Spleen (tissue), 11 donors: ENCODE measurements at regions not wholly inside any gene's neighbourhood (a gene's known extent, or its start where the extent isn't known, plus 50 kb on each side); places are given as distances from the start of the nearest gene placed in this dataset.
"Not testable (repeated sequence)": the region's sequence is repeated elsewhere in the genome, so short reads cannot be mapped to it uniquely, and the experiment has no call there.

Experiments
- DNase-seq: peaks from one replicate; pipeline ENCODE4 v3.0.0-alpha.2; 2020
- H3K27ac ChIP-seq, 8 donors: fragments of 200-600 bp; sonication (generic) in 7 of 8; 1 replicate in 4 of 8; 2 replicates in 4 of 8; pipeline versions ENCODE4 v1.5.0 to v1.8.0; 2016 to 2021; ENCODE audit warnings: inconsistent platforms in 4 of 8, mild to moderate bottlenecking in 4 of 8, moderate library complexity in 1 of 8
- H3K27me3 ChIP-seq, 7 donors: fragments of 200-600 bp; sonication (generic) in 6 of 7; replicated peaks in 1 of 7; 1 replicate in 4 of 7; 2 replicates in 3 of 7; pipeline versions ENCODE4 v1.5.0 to v1.8.0; 2016 to 2021; ENCODE audit warnings: inconsistent platforms in 3 of 7, mild to moderate bottlenecking in 1 of 7
- H3K36me3 ChIP-seq, 6 donors: fragments of 200-600 bp; sonication (generic) in 5 of 6; 1 replicate in 4 of 6; 2 replicates in 2 of 6; pipeline versions ENCODE4 v1.5.0 to v1.8.0; 2016 to 2021; ENCODE audit warnings: inconsistent platforms in 2 of 6
- H3K4me1 ChIP-seq, 6 donors: fragments of 200-600 bp; sonication (generic) in 5 of 6; 1 replicate in 3 of 6; 2 replicates in 3 of 6; pipeline versions ENCODE4 v1.5.0 to v1.8.0; 2016 to 2021; ENCODE audit warnings: inconsistent platforms in 3 of 6
- H3K4me3 ChIP-seq, 8 donors: fragments of 200-600 bp; sonication (generic) in 7 of 8; 1 replicate in 4 of 8; 2 replicates in 4 of 8; pipeline versions ENCODE4 v1.5.0 to v1.8.0; 2016 to 2021; ENCODE audit warnings: inconsistent platforms in 4 of 8, mild to moderate bottlenecking in 4 of 8, moderate library complexity in 2 of 8
- H3K9me3 ChIP-seq, 8 donors: fragments of 200-600 bp; sonication (generic) in 7 of 8; 1 replicate in 4 of 8; 2 replicates in 4 of 8; pipeline versions ENCODE4 v1.5.0 to v1.8.0; 2016 to 2021; ENCODE audit warnings: inconsistent platforms in 4 of 8
- CTCF ChIP-seq, 11 experiments: fragments of 200-600 bp in 7 of 11; fragments of 450-650 bp in 4 of 11; sonication (generic) in 4 of 11; IDR thresholded peaks in 8 of 11; conservative IDR thresholded peaks in 3 of 11; 1 replicate in 7 of 11; 2 replicates in 4 of 11; pipeline versions ENCODE4 v1.4.0 to v1.8.0; 2016 to 2021; ENCODE audit warnings: antibody characterized with exemption in 11 of 11, inconsistent platforms in 4 of 11, mild to moderate bottlenecking in 1 of 11
- POLR2A ChIP-seq, 3 donors: fragments of 450-650 bp; IDR thresholded peaks; one replicate each; pipeline ENCODE4 v1.5.1; 2017; ENCODE audit warnings: antibody characterized with exemption in 3 of 3, mild to moderate bottlenecking in 1 of 3
- POLR2AphosphoS5 ChIP-seq, 3 donors: sonication (generic); formaldehyde crosslinking; IDR thresholded peaks; one replicate each; pipeline ENCODE4 v1.5.1; 2017; ENCODE audit warnings: antibody characterized with exemption in 3 of 3
- WGBS, 5 donors: extraction: QIAGEN DNeasy Blood & Tissue Kit in 3 of 5; methylation state at CpG; one replicate each; pipeline versions ENCODE4 v1.1.5 to v1.1.7; 2013 to 2018; 5-methylcytosine and 5-hydroxymethylcytosine counted together
- intact Hi-C: fragments of 100-400 bp; cut with DNase I; formaldehyde crosslinking; loops from one replicate; pipeline ENCODE4 v1.15.0; 2023; ENCODE audit warnings: low total_unique reads
- donor health status: healthy with polysubstance abuse.
- donor health status: DM: no; HTN: no; CAD: no; lungs with moderate emphysema.
- donor health status: DM: no; HTN: no; CAD: no.
- donor health status: Bipolar disorder and iron deficiency.
- donor health status: healthy.
- donor health status: DM: no; HTN: no; CAD: no.
- donor health status: DM: yes; HTN: yes; CAD: no.

DNA sequence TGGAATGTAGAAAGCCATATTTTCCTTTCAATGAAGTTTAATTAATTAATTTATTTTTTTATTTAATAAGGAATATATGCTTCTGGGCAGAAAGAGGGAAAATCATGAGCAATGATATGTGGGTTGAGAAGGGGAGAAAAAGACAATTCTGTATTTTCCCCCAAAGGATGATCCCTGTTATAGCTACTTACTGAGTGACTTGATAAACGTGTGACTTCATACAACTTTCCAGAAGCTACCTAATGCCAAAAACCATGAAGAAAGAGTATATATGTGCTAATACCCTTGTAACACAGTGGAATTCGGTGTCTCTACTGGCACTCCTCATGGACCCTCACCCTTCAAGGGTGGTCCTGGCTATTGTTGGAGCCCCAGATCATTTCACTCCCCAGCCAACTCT is 335.0 kb upstream of the KLF4 start:
- H3K4me3 ChIP-seq, result no peak overlapping the region
- WGBS, 5 donors, result 72 to 93% (median 82%) methylated on average over 2 of the region's 2 CpGs
- no peak for DNase-seq
- H3K27ac ChIP-seq, result no peak overlapping the region
- TF ChIP-seq POLR2A (IDR thresholded peaks at IDR 0.05) (no peak), CTCF (IDR thresholded peaks at IDR 0.05 in 8 of 11, conservative IDR thresholded peaks at IDR 0.05 in 3 of 11) (no peak), POLR2AphosphoS5 (IDR thresholded peaks at IDR 0.05) (no peak)
- no peaks in the 10 kb centered on the region for H3K27me3 ChIP-seq
- H3K4me1 ChIP-seq, result peaks cover 0 to 13% (median 1%) of the 10 kb centered on the region in 6 donors
- H3K36me3 ChIP-seq, result no peaks in the 10 kb centered on the region
- intact Hi-C loops, result no loop called here
- peaks cover 0 to 8% (median 0%) of the 10 kb centered on the region in 8 donors for H3K9me3 ChIP-seq

- DNase-seq, result no peak
Measured at GRCh38 chr9:107819772-107820565, 330.4 kb upstream of the KLF4 start.

GRCh38 chr9:107818503-107818829 is 328.9 kb upstream of the KLF4 start:
- H3K4me3 ChIP-seq, H3K9me3 ChIP-seq, H3K27ac ChIP-seq, DNase-seq, H3K36me3 ChIP-seq, H3K27me3 ChIP-seq, intact Hi-C loops, H3K4me1 ChIP-seq: not testable (repeated sequence)
- 92 to 96% (median 92%) methylated on average over 6 of the region's 6 CpGs for WGBS, 5 donors

More at GRCh38 chr9:107819772-107820565, 330.4 kb upstream of the KLF4 start:
- H3K4me3 ChIP-seq, result no peak overlapping the region
- H3K27ac ChIP-seq, result no peak overlapping the region
- intact Hi-C loops, result no loop called here
- peaks cover 0 to 4% (median 0%) of the 10 kb centered on the region in 8 donors for H3K9me3 ChIP-seq
- H3K27me3 ChIP-seq, result no peaks in the 10 kb centered on the region
- 88 to 93% (median 89%) methylated on average over 14 of the region's 14 CpGs for WGBS, 5 donors
- no peaks in the 10 kb centered on the region for H3K4me1 ChIP-seq
- no peaks in the 10 kb centered on the region for H3K36me3 ChIP-seq
- TF ChIP-seq POLR2A (IDR thresholded peaks at IDR 0.05) (no peak), POLR2AphosphoS5 (IDR thresholded peaks at IDR 0.05) (no peak), CTCF (IDR thresholded peaks at IDR 0.05 in 8 of 11, conservative IDR thresholded peaks at IDR 0.05 in 3 of 11) (no peak)

GRCh38 chr9:107817595-107818502 is 328.3 kb upstream of the KLF4 start:
- H3K36me3 ChIP-seq, intact Hi-C loops, H3K4me3 ChIP-seq, H3K9me3 ChIP-seq, H3K4me1 ChIP-seq, H3K27me3 ChIP-seq, DNase-seq, H3K27ac ChIP-seq: not testable (repeated sequence)
- WGBS, 5 donors, result 91 to 96% (median 93%) methylated on average over 31 to 55 of the region's 55 CpGs

GRCh38 chr9:107816561-107817021 is 327.0 kb upstream of the KLF4 start:
- Histone ChIP-seq H3K27ac (no peak overlapping the region), H3K9me3 (peaks cover 0 to 4% (median 0%) of the 10 kb centered on the region in 8 donors), H3K36me3 (no peaks in the 10 kb centered on the region), H3K27me3 (no peaks in the 10 kb centered on the region), H3K4me3 (no peak overlapping the region), H3K4me1 (no peaks in the 10 kb centered on the region)
- DNase-seq, result no peak
- 70 to 85% (median 79%) methylated on average over 2 of the region's 2 CpGs for WGBS, 5 donors
- intact Hi-C loops, result no loop called here
- TF ChIP-seq POLR2A (IDR thresholded peaks at IDR 0.05), result no peak
- no peak for TF ChIP-seq POLR2AphosphoS5 (IDR thresholded peaks at IDR 0.05)
- TF ChIP-seq CTCF (IDR thresholded peaks at IDR 0.05 in 8 of 11, conservative IDR thresholded peaks at IDR 0.05 in 3 of 11), result no peak
